Endothelial cell of umbilical vein (primary cell): ENCODE measurements at regions not wholly inside any gene's neighbourhood (a gene's known extent, or its start where the extent isn't known, plus 50 kb on each side); places are given as distances from the start of the nearest gene placed in this dataset.

Experiments used
- BruUV-seq: library from RNA; stranded (reverse); fragments of 400-500 nt; replicated peaks from 2 replicates; lab custom pipeline; 2021; lab: Mats Ljungman, UMichigan
- CTCF ChIA-PET: fragments of 300-600, 350-600 bp; sonication (Branson Sonifier 250); formaldehyde crosslinking; loops from one replicate; lab custom pipeline; 2021; ENCODE audit warnings: antibody characterized with exemption, inconsistent platforms; lab: Charles Lee
- POLR2A ChIA-PET: fragments of 300-600, 350-600 bp; sonication (Branson Sonifier 250); formaldehyde crosslinking; loops from one replicate; lab custom pipeline; 2021; ENCODE audit warnings: antibody characterized with exemption, inconsistent platforms; lab: Charles Lee
- DNase-seq: peaks from one replicate; pipeline ENCODE4 v3.0.0-alpha.2; 2011; ENCODE audit warnings: low read depth, low spot score
- FAIRE-seq: peaks from 2 replicates; lab custom pipeline; 2011; peaks lifted over from hg19 to GRCh38; lab: Jason Lieb, UNC
- H2AFZ ChIP-seq: 2 replicates; pipeline ENCODE4 v1.6.0; 2012; ENCODE audit warnings: low read depth, low read length, control low read depth, inconsistent platforms
- H3K27ac ChIP-seq: 2 replicates; pipeline ENCODE4 v1.5.1; 2011; ENCODE audit warnings: low read depth, mild to moderate bottlenecking, control low read depth, low read length, moderate library complexity; ENCODE audit not compliant: insufficient read depth
- H3K27me3 ChIP-seq, 2 experiments: 2 replicates each; pipeline versions ENCODE4 v1.6.0 to v1.6.1; 2011; ENCODE audit warnings: low read length in 2 of 2, mixed read lengths in 1 of 2; ENCODE audit not compliant: control insufficient read depth in 2 of 2, insufficient read depth in 2 of 2
- H3K36me3 ChIP-seq, 2 experiments: 2 replicates in 1 of 2; 3 replicates in 1 of 2; pipeline ENCODE4 v1.5.1; 2011; ENCODE audit warnings: low read length in 2 of 2, mild to moderate bottlenecking in 1 of 2, moderate library complexity in 1 of 2; ENCODE audit not compliant: control insufficient read depth in 2 of 2, insufficient read depth in 2 of 2; ENCODE audit errors: extremely low read depth in 1 of 2
- H3K4me1 ChIP-seq: 3 replicates; pipeline ENCODE4 v1.5.1; 2011; ENCODE audit warnings: mild to moderate bottlenecking, low read length; ENCODE audit not compliant: control insufficient read depth, insufficient read depth; ENCODE audit errors: extremely low read depth
- H3K4me2 ChIP-seq: 2 replicates; pipeline ENCODE4 v1.6.1; 2011; ENCODE audit warnings: low read length, control low read depth, mixed read lengths; ENCODE audit not compliant: insufficient read depth
- H3K4me3 ChIP-seq, 3 experiments: fragments of 200-600 bp in 1 of 3; sonication (generic), shearing (Covaris generic) in 1 of 3; replicated peaks in 1 of 3; 2 replicates each; pipeline ENCODE4 v1.5.1; 2011 to 2016; ENCODE audit warnings: control low read depth in 3 of 3, low read length in 3 of 3, mild to moderate bottlenecking in 2 of 3, inconsistent platforms in 1 of 3, low read depth in 1 of 3, moderate library complexity in 1 of 3; ENCODE audit not compliant: insufficient read depth in 1 of 3
- H3K79me2 ChIP-seq: 2 replicates; pipeline ENCODE4 v1.6.0; 2012; ENCODE audit warnings: low read length, inconsistent platforms; ENCODE audit not compliant: control insufficient read depth, insufficient read depth
- H3K9ac ChIP-seq: replicated peaks from 2 replicates; pipeline ENCODE3; 2011; ENCODE audit warnings: low read length, control low read depth; ENCODE audit not compliant: insufficient read depth; ENCODE audit errors: extremely low read depth
- H3K9me1 ChIP-seq: replicated peaks from 3 replicates; pipeline ENCODE4 v1.6.0; 2011; ENCODE audit warnings: mild to moderate bottlenecking, low read length; ENCODE audit not compliant: control insufficient read depth, insufficient read depth; ENCODE audit errors: extremely low read depth
- H3K9me3 ChIP-seq: replicated peaks from 2 replicates; pipeline ENCODE4 v1.5.1; 2012; ENCODE audit warnings: low read length, inconsistent platforms; ENCODE audit not compliant: control insufficient read depth, insufficient read depth
- H4K20me1 ChIP-seq: replicated peaks from 2 replicates; pipeline ENCODE3; 2011; ENCODE audit warnings: mild to moderate bottlenecking, low read length; ENCODE audit not compliant: control insufficient read depth, insufficient read depth; ENCODE audit errors: extremely low read depth
- CTCF ChIP-seq, 2 donors: IDR thresholded peaks; 1 replicate in 1 of 2; 2 replicates in 1 of 2; pipeline ENCODE4 v1.5.1; 2011; ENCODE audit warnings: low read length in 2 of 2, mild to moderate bottlenecking in 2 of 2, moderate library complexity in 2 of 2, control low read depth in 1 of 2, inconsistent platforms in 1 of 2, low read depth in 1 of 2; ENCODE audit not compliant: insufficient read depth in 1 of 2; ENCODE audit errors: extremely low read depth in 1 of 2
- EZH2 ChIP-seq: IDR thresholded peaks from 2 replicates; pipeline ENCODE4 v1.6.1; 2012; ENCODE audit warnings: borderline replicate concordance, low read depth, mild to moderate bottlenecking, moderate library complexity, low read length, inconsistent platforms; ENCODE audit not compliant: severe bottlenecking
- FOS ChIP-seq: IDR thresholded peaks from 2 replicates; pipeline ENCODE4 v1.6.1; 2011; ENCODE audit warnings: mild to moderate bottlenecking, low read length, moderate library complexity, borderline replicate concordance; ENCODE audit not compliant: insufficient read depth
- GATA2 ChIP-seq: IDR thresholded peaks from 2 replicates; pipeline ENCODE4 v1.7.0; 2011; ENCODE audit warnings: low read depth, mild to moderate bottlenecking, moderate library complexity, mixed read lengths, low read length; ENCODE audit not compliant: insufficient read length, insufficient read depth
- JUN ChIP-seq: IDR thresholded peaks from 2 replicates; pipeline ENCODE4 v1.6.1; 2011; ENCODE audit warnings: borderline replicate concordance, low read depth; ENCODE audit not compliant: insufficient read length, insufficient read depth
- MAX ChIP-seq: IDR thresholded peaks from 2 replicates; pipeline ENCODE4 v1.6.1; 2011; ENCODE audit not compliant: insufficient read depth, insufficient read length
- MYC ChIP-seq: IDR thresholded peaks from one replicate; pipeline ENCODE4 v1.6.1; 2011; ENCODE audit warnings: mild to moderate bottlenecking, low read depth, low read length
- POLR2A ChIP-seq: IDR thresholded peaks from 2 replicates; pipeline ENCODE4 v1.6.1; 2012; ENCODE audit warnings: low read depth, mild to moderate bottlenecking, control low read depth, low read length
- POLR2AphosphoS5 ChIP-seq: IDR thresholded peaks from 2 replicates; pipeline ENCODE4 v1.6.1; 2012; ENCODE audit warnings: low read depth, mild to moderate bottlenecking, control low read depth, low read length, moderate library complexity; ENCODE audit not compliant: insufficient read depth
- dilution Hi-C: fragments of 300-500 bp; cut with MboI; formaldehyde crosslinking; loops from one replicate; pipeline ENCODE4 v1.15.0; 2019; ENCODE audit warnings: low sequenced_read_pairs; ENCODE audit not compliant: extremely low pct_ligation_motif_present
- intact Hi-C: fragments of 100-400 bp; cut with micrococcal nuclease; formaldehyde crosslinking; loops from one replicate; pipeline ENCODE4 v1.10.0; 2022

- intact Hi-C loops (no loop called here), dilution Hi-C loops (no loop called here)
- Histone ChIP-seq H3K4me2 (no peak overlapping the region), H3K36me3 (no peaks in the 10 kb centered on the region), H3K9me1 (no peaks in the 10 kb centered on the region), H4K20me1 (no peaks in the 10 kb centered on the region), H3K4me3 (no peak overlapping the region), H3K27ac (no peak overlapping the region), H3K9ac (no peak overlapping the region), H3K9me3 (no peaks in the 10 kb centered on the region), H2AFZ (no peak overlapping the region), H3K4me1 (no peaks in the 10 kb centered on the region), H3K79me2 (no peaks in the 10 kb centered on the region), H3K27me3 (no peaks in the 10 kb centered on the region)
- no peak for FAIRE-seq
- ChIA-PET CTCF (no interaction called here), POLR2A (no interaction called here)
- TF ChIP-seq POLR2A = no peak
- TF ChIP-seq MYC = no peak
- no peak for TF ChIP-seq CTCF (IDR thresholded peaks at IDR 0.05; ENCODE audit: extremely low read depth in 1 of 2, insufficient read depth in 1 of 2, low read depth in 1 of 2, low read length in 2 of 2)
- TF ChIP-seq GATA2 = no peak
- no peak for TF ChIP-seq FOS
- no peak for TF ChIP-seq MAX
- TF ChIP-seq JUN = no peak
- no peak for TF ChIP-seq EZH2
- no peak for TF ChIP-seq POLR2AphosphoS5
- BruUV-seq = no TSS peak
- DNase-seq = no peak
Observed at GRCh38 chr2:82120654-82121053, 1816.1 kb upstream of the LRRTM1 start.
